K562 (cell line): ENCODE measurements at regions not wholly inside any gene's neighbourhood (a gene's known extent, or its start where the extent isn't known, plus 50 kb on each side); places are given as distances from the start of the nearest gene placed in this dataset.
"Not testable (repeated sequence)": the region's sequence is repeated elsewhere in the genome, so short reads cannot be mapped to it uniquely, and the experiment has no call there.

Source experiments
- ATAC-seq: fragments of 200-7000 bp; cut with Tn5 transposase; 3 replicates; pipeline ENCODE4 v1.9.1; 2020; ENCODE audit warnings: moderate library complexity
- BruUV-seq: library from RNA; stranded (reverse); fragments of 400-500 nt; replicated peaks from 2 replicates; lab custom pipeline; 2021; lab: Mats Ljungman, UMichigan
- CTCF ChIA-PET: fragments of 300-600 bp; formaldehyde crosslinking; extraction: SDS; loops from one replicate; lab custom pipeline; 2021; ENCODE audit warnings: low intra/inter-chr PET ratio; lab: Yijun Ruan, JAX
- POLR2A ChIA-PET: fragments of 300-600, 350-650 bp; sonication (Branson Sonifier 250); formaldehyde crosslinking; extraction: SDS; loops from one replicate; lab custom pipeline; 2021; ENCODE audit warnings: antibody characterized with exemption, inconsistent platforms; lab: Yijun Ruan, JAX
- DNase-seq, 4 experiments: peaks; one replicate each; pipeline versions ENCODE4 v3.0.0 to v3.0.0-alpha.2; 2011 to 2018; ENCODE audit warnings: low spot score in 3 of 4, mixed read lengths in 3 of 4; ENCODE audit errors: extremely low read depth in 1 of 4
- FAIRE-seq: peaks from 2 replicates; lab custom pipeline; 2011; peaks lifted over from hg19 to GRCh38; lab: Jason Lieb, UNC
- H2AFZ ChIP-seq: 2 replicates; pipeline ENCODE4 v1.6.0; 2011; ENCODE audit warnings: low read depth, low read length, control low read depth, inconsistent platforms
- H3K27ac ChIP-seq: fragments of 200-600 bp; 3 replicates; pipeline ENCODE4 v1.8.0; 2011; ENCODE audit warnings: low read depth, mild to moderate bottlenecking, control low read depth, inconsistent platforms, low read length, moderate library complexity, mixed read lengths; ENCODE audit errors: extremely low read depth
- H3K27me3 ChIP-seq, 2 experiments: fragments of 300-600 bp in 1 of 2; 2 replicates in 1 of 2; 3 replicates in 1 of 2; pipeline versions ENCODE4 v1.6.0 to v1.8.0; 2011; ENCODE audit warnings: inconsistent platforms in 2 of 2, low read length in 2 of 2, mild to moderate bottlenecking in 1 of 2, mixed read lengths in 1 of 2, moderate library complexity in 1 of 2; ENCODE audit not compliant: control insufficient read depth in 2 of 2, insufficient read depth in 2 of 2
- H3K36me3 ChIP-seq: fragments of 300-600 bp; 3 replicates; pipeline ENCODE4 v1.8.0; 2011; ENCODE audit warnings: mild to moderate bottlenecking, low read length, inconsistent platforms; ENCODE audit not compliant: control insufficient read depth, insufficient read depth
- H3K4me1 ChIP-seq, 2 experiments: fragments of 200-600 bp in 1 of 2; replicated peaks in 1 of 2; 2 replicates in 1 of 2; 3 replicates in 1 of 2; pipeline versions ENCODE4 v1.5.1 to v1.8.0; 2011; ENCODE audit warnings: inconsistent platforms in 2 of 2, low read length in 2 of 2, mild to moderate bottlenecking in 1 of 2, mixed read lengths in 1 of 2, moderate library complexity in 1 of 2; ENCODE audit not compliant: control insufficient read depth in 2 of 2, insufficient read depth in 2 of 2
- H3K4me2 ChIP-seq: 2 replicates; pipeline ENCODE4 v1.6.1; 2011; ENCODE audit warnings: low read length, control low read depth, inconsistent platforms, mixed read lengths; ENCODE audit not compliant: insufficient read depth
- H3K4me3 ChIP-seq: fragments of 200-600 bp; sonication (generic), shearing (Covaris generic); 2 replicates; pipeline ENCODE4 v1.5.1; 2016; ENCODE audit warnings: control low read depth, inconsistent platforms
- H3K79me2 ChIP-seq: fragments of 200-600 bp; 3 replicates; pipeline ENCODE4 v1.8.0; 2011; ENCODE audit warnings: low read length, inconsistent platforms; ENCODE audit not compliant: control insufficient read depth, insufficient read depth
- H3K9ac ChIP-seq, 2 experiments: 2 replicates each; pipeline versions ENCODE4 v1.6.0 to v1.6.1; 2011; ENCODE audit warnings: low read depth in 2 of 2, low read length in 2 of 2, control low read depth in 1 of 2, inconsistent platforms in 1 of 2, mild to moderate bottlenecking in 1 of 2, mixed read lengths in 1 of 2; ENCODE audit not compliant: insufficient read depth in 1 of 2
- H3K9me1 ChIP-seq: one replicate; pipeline ENCODE4 v1.6.0; 2011; ENCODE audit warnings: inconsistent platforms, mild to moderate bottlenecking, low read length, moderate library complexity; ENCODE audit not compliant: control insufficient read depth, insufficient read depth
- H3K9me3 ChIP-seq: replicated peaks from 2 replicates; pipeline ENCODE4 v1.5.1; 2011; ENCODE audit warnings: low read depth, low read length, inconsistent platforms; ENCODE audit not compliant: control insufficient read depth, insufficient read depth
- H4K20me1 ChIP-seq: replicated peaks from 2 replicates; pipeline ENCODE4 v1.6.1; 2011; ENCODE audit warnings: low read length, inconsistent platforms, mixed read lengths; ENCODE audit not compliant: control insufficient read depth, insufficient read depth
- CBX5 ChIP-seq: IDR thresholded peaks from 2 replicates; pipeline ENCODE4 v1.6.1; 2014; ENCODE audit warnings: low read depth, borderline replicate concordance
- SIN3B ChIP-seq: fragments of 450-650 bp; IDR thresholded peaks from 2 replicates; pipeline ENCODE4 v1.6.1; 2017; ENCODE audit warnings: low read depth, mild to moderate bottlenecking, moderate library complexity
- TAF7 ChIP-seq: fragments of 450-650 bp; IDR thresholded peaks from 2 replicates; pipeline ENCODE4 v1.6.1; 2016; ENCODE audit warnings: missing genetic modification characterization, missing compliant biosample characterization
- TAF9B ChIP-seq: fragments of 450-650 bp; IDR thresholded peaks from 2 replicates; pipeline ENCODE4 v1.6.1; 2018; ENCODE audit warnings: mild to moderate bottlenecking; ENCODE audit not compliant: partially characterized antibody
- TFE3 ChIP-seq: fragments of 450-650 bp; formaldehyde crosslinking; IDR thresholded peaks from 2 replicates; pipeline ENCODE4 v1.4.0; 2020; ENCODE audit warnings: mild to moderate bottlenecking, mixed read lengths
- THRAP3 ChIP-seq: fragments of 450-650 bp; IDR thresholded peaks from 2 replicates; pipeline ENCODE4 v1.6.1; 2016; ENCODE audit warnings: mild to moderate bottlenecking, inconsistent platforms, borderline replicate concordance
- TOE1 ChIP-seq, 2 experiments: fragments of 450-650 bp in 1 of 2; sonication (generic) in 1 of 2; formaldehyde crosslinking in 1 of 2; IDR thresholded peaks; 2 replicates each; pipeline versions ENCODE4 v1.7.1 to v1.8.0; 2016 to 2022; ENCODE audit warnings: borderline replicate concordance in 2 of 2, mild to moderate bottlenecking in 2 of 2, antibody characterized with exemption in 1 of 2, inconsistent platforms in 1 of 2, low read depth in 1 of 2, missing genetic modification reagents in 1 of 2, moderate library complexity in 1 of 2
- ZBTB12 ChIP-seq: fragments of 250-450 bp; sonication (Bioruptor Pico); IDR thresholded peaks from 2 replicates; pipeline ENCODE4 v1.4.0; 2020
- ZNF24 ChIP-seq: fragments of 450-650 bp; IDR thresholded peaks from 2 replicates; pipeline ENCODE4 v1.6.1; 2016
- ZNF280A ChIP-seq: fragments of 450-650 bp; IDR thresholded peaks from 2 replicates; pipeline ENCODE4 v1.6.1; 2018; ENCODE audit warnings: mild to moderate bottlenecking, low read depth; ENCODE audit not compliant: partially characterized antibody
- ZNF316 ChIP-seq: fragments of 450-650 bp; IDR thresholded peaks from 2 replicates; pipeline ENCODE4 v1.6.1; 2016
- WGBS: fragments of 100-300 bp; shearing (Covaris generic); methylation state at CpG from one replicate; pipeline ENCODE4 v1.1.6; 2016; ENCODE audit warnings: low coverage, mixed read lengths; ENCODE audit not compliant: insufficient coverage; ENCODE audit errors: missing lambda C conversion rate; 5-methylcytosine and 5-hydroxymethylcytosine counted together
- in situ Hi-C: fragments of 300-500 bp; cut with MboI; formaldehyde crosslinking; loops from 4 replicates; pipeline ENCODE4 v1.15.0; 2018; ENCODE audit warnings: inconsistent platforms, mixed read lengths
- intact Hi-C: fragments of 100-400 bp; cut with micrococcal nuclease; formaldehyde crosslinking; loops from 2 replicates; pipeline ENCODE4 v1.14.2; 2022

GRCh38 chr5:168140241-168140640 lies 151.2 kb upstream of the WWC1 start (continued):
- TF ChIP-seq TAF7 (no peak), CBX5 (no peak), ZNF316 (no peak)

GRCh38 chr5:168142402-168142801 lies 149.0 kb upstream of the WWC1 start:
- H3K9ac ChIP-seq, result no peak overlapping the region
- no peaks in the 10 kb centered on the region for H3K4me1 ChIP-seq
- no peaks in the 10 kb centered on the region for H3K9me3 ChIP-seq
- no TSS peak for BruUV-seq
- H3K27ac ChIP-seq, result no peak overlapping the region
- intact Hi-C loops, result no loop called here
- H3K9me1 ChIP-seq, result no peaks in the 10 kb centered on the region
- in situ Hi-C loops, result no loop called here
- no peak overlapping the region for H2AFZ ChIP-seq
- no peak overlapping the region for H3K4me2 ChIP-seq
- no peaks in the 10 kb centered on the region for H3K79me2 ChIP-seq
- no peak for DNase-seq
- H3K27me3 ChIP-seq, result no peaks in the 10 kb centered on the region
- ATAC-seq, result no peak
- H3K36me3 ChIP-seq, result no peaks in the 10 kb centered on the region
- H3K4me3 ChIP-seq, result no peak overlapping the region
- ChIA-PET POLR2A (no interaction called here), CTCF (no interaction called here)
- WGBS, result 0% methylated on average over 2 of the region's 2 CpGs
- no peak for FAIRE-seq
- 0 out of 2 replicates have a peak, but pooled peaks cover 3% of the 10 kb centered on the region for H4K20me1 ChIP-seq
- TF ChIP-seq ZNF24 (no peak), ZBTB12 (CRISPR knock-in tag) (no peak), TFE3 (CRISPR knock-in tag) (no peak), TAF9B (no peak), ZNF280A (no peak), TOE1 (IDR thresholded peaks at IDR 0.05; ENCODE audit: borderline replicate concordance) (no peak), TOE1 (CRISPR knock-in tag; IDR thresholded peaks at IDR 0.05; ENCODE audit: borderline replicate concordance, low read depth) (no peak), THRAP3 (no peak), SIN3B (no peak)

GRCh38 chr5:168143521-168143920 lies 147.9 kb upstream of the WWC1 start:
- POLR2A ChIA-PET, H3K36me3 ChIP-seq, DNase-seq, intact Hi-C loops, H3K9me3 ChIP-seq, in situ Hi-C loops, H3K4me3 ChIP-seq, H4K20me1 ChIP-seq, H3K27me3 ChIP-seq, H3K9me1 ChIP-seq, FAIRE-seq, H3K9ac ChIP-seq, H3K4me2 ChIP-seq, BruUV-seq, H3K79me2 ChIP-seq, ATAC-seq, CTCF ChIA-PET, H2AFZ ChIP-seq, H3K4me1 ChIP-seq, H3K27ac ChIP-seq: not testable (repeated sequence)
- 0% methylated on average over 6 of the region's 7 CpGs for WGBS
